GM10266 (cell line): ENCODE measurements at regions not wholly inside any gene's neighbourhood (a gene's known extent, or its start where the extent isn't known, plus 50 kb on each side); places are given as distances from the start of the nearest gene placed in this dataset.

Source experiments
- DNase-seq: peaks from one replicate; pipeline ENCODE4 v3.0.0; 2012; ENCODE audit errors: extremely low spot score
- CTCF ChIP-seq: IDR thresholded peaks from 2 replicates; pipeline ENCODE4 v1.5.1; 2012; ENCODE audit warnings: mild to moderate bottlenecking, low read depth; ENCODE audit not compliant: control insufficient read depth, insufficient read depth; ENCODE audit errors: missing control alignments

GRCh38 chr6:39995633-39996032 lies 61.4 kb upstream of the MOCS1 start:
- no peak for TF ChIP-seq CTCF
- DNase-seq: no peak

- no peak for TF ChIP-seq CTCF
- no peak for DNase-seq
These were observed 58.8 kb upstream of the MOCS1 start for GRCh38 chr6:39992861-39993622.
